Middle frontal gyrus (tissue), 1 donor: ENCODE measurements at regions not wholly inside any gene's neighbourhood (a gene's known extent, or its start where the extent isn't known, plus 50 kb on each side); places are given as distances from the start of the nearest gene placed in this dataset.

ENCODE experiments used
- DNase-seq: peaks from one replicate; pipeline ENCODE4 v3.0.0-alpha.2; 2015; ENCODE audit warnings: low spot score; ENCODE audit errors: extremely low spot score

GRCh38 chr4:20352163-20352431 lies 100.4 kb downstream of the SLIT2 start:
- DNase-seq: no peak

DNA sequence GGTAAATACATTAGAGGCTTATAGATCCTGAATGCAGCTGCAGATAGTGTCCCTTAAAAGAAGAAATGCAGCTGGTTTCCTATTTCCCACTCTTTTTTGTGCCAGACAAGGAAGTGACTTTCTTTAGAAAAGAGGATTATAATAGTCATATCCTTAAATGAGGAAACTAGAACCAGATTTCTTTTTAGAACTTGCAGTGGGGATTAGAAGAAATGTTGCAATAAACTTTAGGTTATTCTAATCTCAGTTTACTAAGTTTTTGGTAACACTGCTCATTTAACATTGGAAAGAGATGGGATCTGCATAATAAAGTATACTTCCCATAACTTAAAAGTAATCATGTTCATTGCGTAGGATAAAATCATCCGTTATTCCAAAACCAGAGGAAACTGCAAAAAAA lies 101.9 kb downstream of the SLIT2 start:
- no peak for DNase-seq

GRCh38 chr4:20354120-20354519 lies 102.4 kb downstream of the SLIT2 start:
- DNase-seq: no peak

GRCh38 chr4:20356565-20356964 lies 104.9 kb downstream of the SLIT2 start:
- DNase-seq: no peak

DNA sequence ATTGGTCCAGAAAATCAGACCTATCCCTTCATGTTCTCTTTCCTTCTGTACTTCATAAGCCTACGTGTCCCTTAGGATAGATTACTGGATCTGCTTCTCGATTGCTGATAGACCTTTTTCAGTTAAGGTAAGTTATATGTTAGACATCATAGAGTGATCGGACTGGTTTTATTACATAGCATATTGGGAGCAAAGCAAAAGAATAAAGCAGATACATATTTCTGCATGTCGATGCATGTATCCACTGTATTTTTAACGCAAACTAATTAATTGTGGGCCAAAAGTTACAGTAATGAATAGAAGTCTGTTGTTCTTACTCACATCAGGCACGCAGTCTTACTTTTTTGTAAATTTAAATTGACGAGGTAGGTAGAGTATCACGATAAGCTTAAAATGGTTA lies 106.4 kb downstream of the SLIT2 start:
- DNase-seq: no peak

- no peak for DNase-seq
Measured at GRCh38 chr4:20359692-20360091, 108.0 kb downstream of the SLIT2 start.

- no peak for DNase-seq
Measured at GRCh38 chr4:20362148-20362547, 110.4 kb downstream of the SLIT2 start.

DNA sequence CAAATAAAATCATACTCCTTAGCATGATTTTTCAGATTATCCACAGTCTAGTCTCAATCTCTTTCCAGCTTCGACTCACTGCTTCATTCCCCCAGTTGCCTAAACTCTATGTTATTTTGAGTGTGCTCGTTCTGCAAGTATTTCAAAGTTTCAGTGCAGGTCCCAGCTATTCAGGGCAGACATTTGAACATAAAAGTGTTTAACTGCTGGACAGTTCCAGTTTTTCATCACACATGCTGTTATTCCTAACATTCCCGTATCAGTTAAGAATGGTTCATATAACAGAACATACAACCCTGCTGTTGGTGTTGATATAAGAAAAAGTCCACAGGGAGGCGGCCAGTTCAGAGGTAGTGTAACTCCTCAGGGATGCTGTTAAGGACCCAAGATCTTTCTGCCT lies 113.3 kb downstream of the SLIT2 start:
- no peak for DNase-seq

DNA sequence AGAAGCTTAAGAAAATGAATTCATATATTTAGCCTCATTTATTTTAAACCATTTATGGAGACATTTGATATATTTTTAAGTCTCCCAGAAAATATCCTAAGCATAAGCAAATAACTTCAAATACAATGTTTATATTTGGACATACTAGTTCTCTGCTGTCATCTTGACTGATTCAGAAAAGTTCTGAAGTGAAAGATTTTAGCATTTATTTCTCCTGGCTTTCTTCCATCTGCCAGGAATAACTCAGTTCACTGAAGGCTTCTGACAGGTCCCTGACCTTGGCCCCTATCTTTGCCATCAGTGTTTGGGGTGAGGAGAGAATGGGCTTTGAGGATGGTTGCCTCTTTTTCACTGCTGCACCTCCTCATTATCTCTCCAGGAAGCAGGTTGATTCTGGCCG lies 115.7 kb downstream of the SLIT2 start:
- DNase-seq: no peak

DNA sequence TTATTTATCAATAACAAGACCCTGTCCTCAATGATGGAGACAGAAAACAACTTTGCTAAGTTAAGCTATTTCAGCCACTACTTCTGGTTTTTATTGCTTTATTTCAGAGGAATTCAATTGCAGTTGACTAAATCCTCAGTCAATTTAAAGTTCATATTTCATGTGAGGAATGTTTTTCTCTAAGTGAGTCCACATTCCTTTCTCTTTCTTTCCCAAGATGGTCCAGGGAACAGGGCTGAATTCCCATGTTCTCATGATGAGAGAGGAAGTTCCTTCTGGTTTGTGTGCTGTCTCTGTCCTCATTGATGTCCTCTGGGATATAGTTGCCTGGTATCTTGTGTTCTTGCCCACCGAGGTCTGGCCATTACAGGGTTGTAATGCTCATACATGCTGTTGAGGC lies 117.2 kb downstream of the SLIT2 start:
- no peak for DNase-seq

DNA sequence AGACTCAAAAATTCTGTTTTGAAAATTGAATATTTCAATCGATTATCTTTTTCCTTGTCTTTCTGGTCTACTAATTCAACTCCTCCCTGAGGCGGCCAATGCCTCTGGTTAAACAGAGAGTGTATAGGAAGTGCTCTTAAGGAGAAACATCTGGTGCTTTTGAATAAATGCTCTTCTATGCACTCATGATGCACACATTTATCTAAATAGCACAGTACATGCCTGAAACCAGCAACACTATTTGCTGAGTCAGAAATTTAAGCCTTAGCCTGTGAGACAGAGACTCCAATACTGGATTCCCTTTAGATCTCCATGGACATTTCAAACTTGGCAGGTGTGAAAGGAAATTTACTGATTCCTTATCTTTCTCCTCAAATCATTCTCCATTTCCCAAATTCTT lies 118.6 kb downstream of the SLIT2 start:
- no peak for DNase-seq

GRCh38 chr4:20376070-20376469 lies 124.4 kb downstream of the SLIT2 start:
- no peak for DNase-seq

- DNase-seq: no peak
Measured at GRCh38 chr4:20378181-20378580, 126.5 kb downstream of the SLIT2 start.

DNA sequence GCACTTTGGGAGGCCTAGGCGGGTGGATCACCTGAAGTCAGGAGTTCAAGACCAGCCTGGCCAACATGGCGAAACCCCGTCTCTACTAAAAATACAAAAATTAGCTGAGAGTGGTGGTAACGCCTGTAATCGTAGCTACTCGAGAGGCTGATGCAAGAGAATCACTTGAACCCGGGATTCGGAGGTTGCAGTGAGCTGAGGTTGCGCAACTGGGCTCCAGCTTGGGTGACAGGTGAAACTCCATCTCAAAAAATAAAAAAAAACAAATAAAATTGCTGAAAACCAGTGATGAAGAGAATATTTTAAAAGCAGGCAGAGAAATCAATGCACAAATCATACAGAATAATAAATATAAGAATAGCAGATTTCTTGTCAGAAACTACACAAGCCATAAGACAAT lies 129.3 kb downstream of the SLIT2 start:
- no peak for DNase-seq

- no peak for DNase-seq
Measured at GRCh38 chr4:20383283-20383682, 131.6 kb downstream of the SLIT2 start.

DNA sequence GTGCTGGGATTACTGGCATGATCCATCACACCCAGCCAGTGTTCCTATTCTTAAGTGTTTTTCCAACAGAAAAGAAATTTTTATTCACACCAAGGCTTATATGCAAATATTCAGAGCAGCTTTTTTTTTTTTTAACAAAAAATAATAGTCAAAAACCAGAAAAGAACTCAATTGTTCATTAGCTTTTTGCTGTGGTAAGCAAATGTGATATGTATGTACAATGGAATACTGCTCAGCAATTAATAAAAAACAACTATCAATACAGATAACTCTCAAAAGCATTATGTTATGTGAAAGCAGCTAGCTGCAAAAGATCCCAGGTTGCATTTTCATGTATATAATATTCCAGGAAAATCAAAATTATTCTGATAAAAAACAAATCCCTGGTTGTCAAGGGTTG lies 132.3 kb downstream of the SLIT2 start:
- DNase-seq: no peak

GRCh38 chr4:20384456-20384855 lies 132.8 kb downstream of the SLIT2 start:
- no peak for DNase-seq

GRCh38 chr4:20386001-20386740 lies 134.5 kb downstream of the SLIT2 start:
- no peak for DNase-seq

GRCh38 chr4:20386906-20387305 lies 135.2 kb downstream of the SLIT2 start:
- DNase-seq: no peak

DNA sequence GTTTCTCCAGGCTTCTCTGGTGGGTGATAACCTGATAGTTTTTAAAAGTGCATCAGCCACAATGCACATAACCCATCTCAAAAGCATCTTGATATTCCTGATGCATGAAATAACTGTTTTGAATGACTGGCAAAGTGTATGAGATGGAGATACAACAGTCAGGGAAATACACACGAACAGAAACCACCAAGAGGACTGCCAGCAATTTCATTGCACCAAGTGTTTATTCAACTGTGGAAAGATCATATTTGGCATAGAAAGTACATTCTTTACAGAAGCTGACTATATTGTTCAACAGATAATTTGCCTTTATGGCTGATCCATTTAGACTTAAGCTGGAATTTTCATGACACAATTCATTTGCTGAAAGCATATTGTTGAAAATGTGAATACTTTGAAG lies 139.5 kb downstream of the SLIT2 start:
- no peak for DNase-seq

DNA sequence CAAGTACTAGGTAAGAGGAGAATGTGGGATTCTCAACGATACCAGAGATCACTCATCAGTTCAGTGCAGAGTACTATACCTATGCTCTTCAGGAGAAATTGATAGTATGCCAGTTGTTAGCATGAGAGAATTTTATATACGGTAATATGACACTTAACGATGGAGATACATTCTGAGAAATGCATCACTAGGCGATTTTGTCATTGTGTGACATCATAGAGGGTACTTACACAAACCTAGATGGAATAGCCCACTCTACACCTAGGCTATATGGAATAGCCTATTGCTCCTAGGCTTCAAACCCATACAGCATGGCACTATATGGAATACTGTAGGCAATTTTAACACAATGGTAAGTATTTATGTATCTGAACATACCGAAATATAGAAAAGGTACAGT lies 140.2 kb downstream of the SLIT2 start:
- no peak for DNase-seq

DNA sequence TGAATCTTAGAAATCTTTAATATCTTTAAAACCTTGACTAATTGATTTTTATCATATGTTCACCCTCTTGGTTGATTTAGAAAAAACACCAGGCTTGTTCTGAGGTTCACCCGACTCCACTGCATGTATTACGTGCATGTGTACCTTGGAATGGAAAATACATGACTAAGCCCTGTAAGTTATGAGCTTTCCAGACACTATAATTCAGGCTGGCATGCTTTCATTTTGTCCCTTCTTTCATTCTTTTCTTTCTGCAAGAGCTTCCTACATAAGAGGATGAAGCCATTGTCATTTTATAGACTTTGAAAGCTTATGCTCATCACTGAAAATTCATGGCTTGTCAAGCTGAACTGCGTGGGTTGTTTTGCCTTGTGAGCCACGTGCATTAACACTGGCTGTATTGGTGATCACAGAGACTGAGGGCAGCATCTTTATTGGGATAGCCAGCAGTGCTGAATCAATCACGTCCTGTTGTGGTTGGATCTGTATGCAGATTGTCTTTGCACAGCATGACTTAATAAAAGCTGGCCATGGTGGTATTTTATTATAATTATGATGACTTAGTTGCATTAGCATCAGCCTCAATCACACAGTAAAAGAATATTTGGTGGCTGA lies 141.9 kb downstream of the SLIT2 start:
- DNase-seq: no peak

DNA sequence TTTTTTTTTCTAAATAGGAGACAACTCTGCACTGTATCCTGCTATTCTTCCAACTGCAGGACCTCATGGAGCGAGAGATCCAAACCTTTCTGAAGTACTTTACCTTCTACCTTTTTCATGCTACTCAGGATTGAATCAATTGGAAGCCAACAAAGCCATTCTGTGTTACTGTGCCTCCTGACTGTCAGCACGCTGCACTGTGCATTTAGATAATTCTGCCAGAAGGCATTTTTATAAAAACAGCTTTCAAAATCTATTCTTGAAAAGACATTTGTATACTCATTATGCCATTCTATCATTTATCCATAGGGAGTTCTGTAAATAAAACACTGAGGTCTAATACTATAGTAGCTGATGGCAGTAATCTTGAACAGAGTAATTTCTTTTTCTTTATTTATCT lies 142.8 kb downstream of the SLIT2 start:
- DNase-seq: no peak
